Large intestine (tissue), 3 donors: ENCODE measurements at regions not wholly inside any gene's neighbourhood (a gene's known extent, or its start where the extent isn't known, plus 50 kb on each side); places are given as distances from the start of the nearest gene placed in this dataset.

Experiments
- DNase-seq, 2 donors: peaks; one replicate each; pipeline versions ENCODE4 v3.0.0 to v3.0.0-alpha.2; 2013
- H3K27ac ChIP-seq: one replicate; pipeline ENCODE4 v1.5.1; 2013; ENCODE audit warnings: low read length
- H3K27me3 ChIP-seq: 2 replicates; pipeline ENCODE4 v1.6.1; 2013; ENCODE audit warnings: low read length; ENCODE audit not compliant: control insufficient read depth, insufficient read depth
- H3K36me3 ChIP-seq: 2 replicates; pipeline ENCODE4 v1.6.1; 2013; ENCODE audit warnings: low read length; ENCODE audit not compliant: control insufficient read depth, insufficient read depth
- H3K4me1 ChIP-seq: one replicate; pipeline ENCODE4 v1.6.1; 2013; ENCODE audit warnings: low read length; ENCODE audit not compliant: control insufficient read depth, insufficient read depth
- H3K4me3 ChIP-seq: one replicate; pipeline ENCODE4 v1.5.1; 2013; ENCODE audit warnings: low read length
- H3K9me3 ChIP-seq: one replicate; pipeline ENCODE4 v1.6.1; 2013; ENCODE audit warnings: mild to moderate bottlenecking, low read depth, low read length, moderate library complexity; ENCODE audit not compliant: control insufficient read depth
- WGBS: methylation state at CpG from one replicate; pipeline ENCODE4 v1.1.5; 2013; ENCODE audit warnings: low lambda C conversion rate; ENCODE audit not compliant: insufficient coverage; 5-methylcytosine and 5-hydroxymethylcytosine counted together

- no peaks in the 10 kb centered on the region for H3K27me3 ChIP-seq
- H3K4me1 ChIP-seq: no peaks in the 10 kb centered on the region
- H3K36me3 ChIP-seq: no peaks in the 10 kb centered on the region
- no peak for DNase-seq
- H3K27ac ChIP-seq: no peak overlapping the region
- 28% methylated on average over 2 of the region's 2 CpGs for WGBS
- H3K4me3 ChIP-seq: no peak overlapping the region
- H3K9me3 ChIP-seq: no peaks in the 10 kb centered on the region
These were observed 1323.5 kb upstream of the SLC10A2 start for GRCh38 chr13:104389691-104390090.

- Histone ChIP-seq H3K4me3 (no peak overlapping the region), H3K36me3 (no peaks in the 10 kb centered on the region), H3K9me3 (no peaks in the 10 kb centered on the region), H3K27me3 (no peaks in the 10 kb centered on the region), H3K4me1 (no peaks in the 10 kb centered on the region), H3K27ac (no peak overlapping the region)
- no peak for DNase-seq
- no CpG with 5 or more reads among the region's 3 CpGs for WGBS
These were observed 1321.3 kb upstream of the SLC10A2 start for GRCh38 chr13:104387510-104387909.

- H3K4me1 ChIP-seq: no peaks in the 10 kb centered on the region
- no peaks in the 10 kb centered on the region for H3K36me3 ChIP-seq
- no peak for DNase-seq
- no peaks in the 10 kb centered on the region for H3K27me3 ChIP-seq
- no peaks in the 10 kb centered on the region for H3K9me3 ChIP-seq
- no peak overlapping the region for H3K4me3 ChIP-seq
- H3K27ac ChIP-seq: no peak overlapping the region
- no CpG with 5 or more reads among the region's 2 CpGs for WGBS
These were observed 1319.2 kb upstream of the SLC10A2 start for GRCh38 chr13:104385404-104385803.

DNA sequence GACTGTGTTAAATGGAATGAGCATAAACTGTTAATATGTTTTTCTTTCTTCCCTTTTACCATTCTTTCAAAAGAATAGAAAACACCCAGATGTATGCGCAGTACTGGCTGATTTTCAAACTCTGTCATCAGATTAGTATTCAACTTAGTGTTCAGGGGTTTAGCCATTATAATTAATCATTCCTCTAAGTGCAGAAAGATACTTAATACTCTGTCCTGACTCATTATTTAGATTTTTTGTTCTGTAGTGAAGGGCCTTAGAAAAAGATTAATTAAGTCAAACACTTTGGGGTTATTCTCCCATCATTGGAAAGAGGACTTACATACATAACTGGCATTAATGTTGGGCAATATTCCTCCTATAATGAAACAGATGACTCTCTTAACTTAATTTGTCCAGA lies 1316.7 kb upstream of the SLC10A2 start:
- H3K27ac ChIP-seq: no peak overlapping the region
- no peaks in the 10 kb centered on the region for H3K4me1 ChIP-seq
- H3K27me3 ChIP-seq: no peaks in the 10 kb centered on the region
- H3K9me3 ChIP-seq: no peaks in the 10 kb centered on the region
- WGBS: 100% methylated on average over 1 of the region's 1 CpG
- H3K4me3 ChIP-seq: no peak overlapping the region
- no peak for DNase-seq
- H3K36me3 ChIP-seq: no peaks in the 10 kb centered on the region

- H3K27ac ChIP-seq: no peak overlapping the region
- no peaks in the 10 kb centered on the region for H3K27me3 ChIP-seq
- H3K4me1 ChIP-seq: no peaks in the 10 kb centered on the region
- H3K4me3 ChIP-seq: no peak overlapping the region
- WGBS: 100% methylated on average over 1 of the region's 1 CpG
- H3K9me3 ChIP-seq: no peaks in the 10 kb centered on the region
- no peak for DNase-seq
- no peaks in the 10 kb centered on the region for H3K36me3 ChIP-seq
These were observed 1310.4 kb upstream of the SLC10A2 start for GRCh38 chr13:104376588-104376987.

DNA sequence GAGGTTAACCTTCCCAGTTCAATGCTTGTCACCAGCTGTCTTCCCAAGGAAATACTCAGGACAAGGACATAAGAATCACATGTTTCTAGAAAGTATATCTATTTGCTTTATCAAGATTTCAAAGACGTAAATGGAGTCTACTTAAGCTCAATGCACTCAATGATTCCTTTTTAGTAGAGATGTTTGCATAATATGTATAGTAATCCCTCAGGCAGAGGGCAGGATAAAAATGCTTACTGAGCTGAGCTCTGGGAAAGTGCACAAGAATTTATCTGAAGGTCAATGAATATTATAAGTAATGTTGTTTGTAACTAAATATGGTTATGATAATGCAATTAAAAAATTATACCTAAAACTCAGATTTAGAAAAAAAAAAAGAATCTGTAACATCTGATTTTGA lies 1309.4 kb upstream of the SLC10A2 start:
- Histone ChIP-seq H3K36me3 (no peaks in the 10 kb centered on the region), H3K4me1 (no peaks in the 10 kb centered on the region), H3K27ac (no peak overlapping the region), H3K9me3 (no peaks in the 10 kb centered on the region), H3K27me3 (no peaks in the 10 kb centered on the region), H3K4me3 (no peak overlapping the region)
- 50% methylated on average over 1 of the region's 1 CpG for WGBS
- no peak for DNase-seq

DNA sequence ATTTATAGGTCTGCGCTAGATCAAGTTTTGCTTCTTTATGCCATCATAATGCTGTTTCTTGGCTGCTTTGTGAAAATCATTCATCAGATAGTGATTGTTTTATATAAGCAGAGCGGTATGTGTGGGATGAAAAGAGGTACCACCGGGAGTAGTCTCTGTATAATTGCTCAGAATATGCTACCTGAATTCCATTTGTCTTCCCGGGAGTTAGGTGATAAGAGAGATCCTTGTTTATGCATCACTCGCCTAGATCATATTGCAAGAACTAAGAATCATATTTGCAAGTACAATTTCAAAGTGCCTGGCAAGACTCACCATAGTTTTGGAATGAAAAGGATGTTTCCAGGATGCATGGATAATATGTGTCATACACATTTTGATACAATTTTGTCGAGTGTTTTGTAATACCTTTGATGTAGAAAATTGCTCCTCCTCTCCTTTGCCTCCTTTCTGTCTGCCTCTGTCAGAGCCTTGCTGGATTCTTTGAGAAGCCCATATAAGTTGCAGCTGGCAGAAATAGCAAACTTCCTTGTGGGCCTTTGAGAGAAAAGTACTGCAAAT lies 1306.0 kb upstream of the SLC10A2 start:
- H3K36me3 ChIP-seq: no peaks in the 10 kb centered on the region
- no peaks in the 10 kb centered on the region for H3K27me3 ChIP-seq
- H3K9me3 ChIP-seq: no peaks in the 10 kb centered on the region
- WGBS: 52% methylated on average over 4 of the region's 6 CpGs
- H3K4me1 ChIP-seq: no peaks in the 10 kb centered on the region
- H3K4me3 ChIP-seq: no peak overlapping the region
- no peak overlapping the region for H3K27ac ChIP-seq
- DNase-seq: no peak

- Histone ChIP-seq H3K9me3 (no peaks in the 10 kb centered on the region), H3K27me3 (no peaks in the 10 kb centered on the region), H3K36me3 (no peaks in the 10 kb centered on the region), H3K27ac (no peak overlapping the region), H3K4me3 (no peak overlapping the region), H3K4me1 (no peaks in the 10 kb centered on the region)
- 83% methylated on average over 2 of the region's 2 CpGs for whole genome bisulfite sequencing
- no peak for DNase-seq
These were observed 1299.2 kb upstream of the SLC10A2 start for GRCh38 chr13:104365430-104365829.

GRCh38 chr13:104357672-104358354 lies 1291.6 kb upstream of the SLC10A2 start:
- 86% methylated on average over 5 of the region's 9 CpGs for WGBS
- no peak overlapping the region for H3K4me3 ChIP-seq

GRCh38 chr13:104357174-104357573 lies 1291.0 kb upstream of the SLC10A2 start:
- H3K4me3 ChIP-seq: no peak overlapping the region
- no peaks in the 10 kb centered on the region for H3K27me3 ChIP-seq
- H3K36me3 ChIP-seq: no peaks in the 10 kb centered on the region
- DNase-seq: no peak
- WGBS: no CpG with 5 or more reads among the region's 5 CpGs
- no peaks in the 10 kb centered on the region for H3K4me1 ChIP-seq
- no peak overlapping the region for H3K27ac ChIP-seq
- H3K9me3 ChIP-seq: no peaks in the 10 kb centered on the region

More at GRCh38 chr13:104357672-104358354, 1291.6 kb upstream of the SLC10A2 start:
- H3K27me3 ChIP-seq: no peaks in the 10 kb centered on the region
- no peak overlapping the region for H3K27ac ChIP-seq
- no peaks in the 10 kb centered on the region for H3K4me1 ChIP-seq
- no peaks in the 10 kb centered on the region for H3K9me3 ChIP-seq
- H3K36me3 ChIP-seq: no peaks in the 10 kb centered on the region
- DNase-seq: no peak
